Endothelial cell (in vitro differentiated cells): ENCODE measurements at regions not wholly inside any gene's neighbourhood (a gene's known extent, or its start where the extent isn't known, plus 50 kb on each side); places are given as distances from the start of the nearest gene placed in this dataset.
A peak's percentile ranks its signal among the peaks of the same experiment; 100 is the strongest.

ENCODE experiments used
- DNase-seq: peaks from one replicate; pipeline ENCODE4 v3.0.0; 2021; ENCODE audit warnings: low spot score
- H3K27ac Mint-ChIP-seq: one replicate; pipeline ENCODE4 v1.8.0; 2021; ENCODE audit warnings: mixed read lengths, inconsistent platforms; ENCODE audit not compliant: unreplicated experiment
- H3K27me3 Mint-ChIP-seq: one replicate; pipeline ENCODE4 v1.8.0; 2021; ENCODE audit warnings: mild to moderate bottlenecking, moderate library complexity, mixed read lengths, inconsistent platforms; ENCODE audit not compliant: unreplicated experiment
- H3K36me3 Mint-ChIP-seq: one replicate; pipeline ENCODE4 v1.8.0; 2021; ENCODE audit warnings: mild to moderate bottlenecking, low read depth, mixed read lengths, inconsistent platforms; ENCODE audit not compliant: unreplicated experiment
- H3K4me1 Mint-ChIP-seq: one replicate; pipeline ENCODE4 v1.8.0; 2021; ENCODE audit warnings: mild to moderate bottlenecking, mixed read lengths, inconsistent platforms; ENCODE audit not compliant: unreplicated experiment
- H3K4me3 Mint-ChIP-seq: one replicate; pipeline ENCODE4 v1.8.0; 2021; ENCODE audit warnings: mild to moderate bottlenecking, mixed read lengths, inconsistent platforms; ENCODE audit not compliant: unreplicated experiment
- H3K9me3 Mint-ChIP-seq: one replicate; pipeline ENCODE4 v1.8.0; 2021; ENCODE audit warnings: mixed read lengths, inconsistent platforms; ENCODE audit not compliant: unreplicated experiment
- TF ChIP-seq, protein P1 (sequence below): fragments of 200-600 bp; sonication (generic); IDR thresholded peaks from one replicate; pipeline ENCODE4 v1.5.0; 2021; ENCODE audit warnings: antibody characterized with exemption; ENCODE audit not compliant: unreplicated experiment

DNA sequence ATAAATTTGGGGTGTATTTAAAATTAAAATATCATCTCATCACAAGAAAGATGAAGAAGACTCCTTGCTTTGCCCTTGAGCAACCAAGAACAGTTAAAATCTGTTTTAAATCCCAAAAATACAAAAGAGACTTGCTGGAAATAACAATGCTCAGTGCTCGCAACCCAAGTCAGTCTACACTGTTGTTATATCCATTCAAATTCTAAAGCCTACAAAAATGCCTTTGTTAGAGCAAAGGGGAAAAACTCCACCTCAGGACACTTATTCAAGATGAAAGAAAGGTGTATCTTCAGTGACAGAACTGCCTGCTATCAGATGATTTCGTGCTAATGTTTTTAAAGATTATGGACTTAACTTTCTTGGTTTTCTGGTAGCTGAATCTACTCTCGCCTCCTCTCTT, 111.9 kb upstream of the TANK start:
- Mint-ChIP-seq H3K4me3 (no peak overlapping the region), H3K4me1 (no peaks in the 10 kb centered on the region), H3K27ac (no peak overlapping the region), H3K36me3 (no peaks in the 10 kb centered on the region), H3K9me3 (no peaks in the 10 kb centered on the region), H3K27me3 (no peaks in the 10 kb centered on the region)
- DNase-seq, result no peak
- TF ChIP-seq, protein P1, sequence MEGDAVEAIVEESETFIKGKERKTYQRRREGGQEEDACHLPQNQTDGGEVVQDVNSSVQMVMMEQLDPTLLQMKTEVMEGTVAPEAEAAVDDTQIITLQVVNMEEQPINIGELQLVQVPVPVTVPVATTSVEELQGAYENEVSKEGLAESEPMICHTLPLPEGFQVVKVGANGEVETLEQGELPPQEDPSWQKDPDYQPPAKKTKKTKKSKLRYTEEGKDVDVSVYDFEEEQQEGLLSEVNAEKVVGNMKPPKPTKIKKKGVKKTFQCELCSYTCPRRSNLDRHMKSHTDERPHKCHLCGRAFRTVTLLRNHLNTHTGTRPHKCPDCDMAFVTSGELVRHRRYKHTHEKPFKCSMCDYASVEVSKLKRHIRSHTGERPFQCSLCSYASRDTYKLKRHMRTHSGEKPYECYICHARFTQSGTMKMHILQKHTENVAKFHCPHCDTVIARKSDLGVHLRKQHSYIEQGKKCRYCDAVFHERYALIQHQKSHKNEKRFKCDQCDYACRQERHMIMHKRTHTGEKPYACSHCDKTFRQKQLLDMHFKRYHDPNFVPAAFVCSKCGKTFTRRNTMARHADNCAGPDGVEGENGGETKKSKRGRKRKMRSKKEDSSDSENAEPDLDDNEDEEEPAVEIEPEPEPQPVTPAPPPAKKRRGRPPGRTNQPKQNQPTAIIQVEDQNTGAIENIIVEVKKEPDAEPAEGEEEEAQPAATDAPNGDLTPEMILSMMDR, result no peak

DNA sequence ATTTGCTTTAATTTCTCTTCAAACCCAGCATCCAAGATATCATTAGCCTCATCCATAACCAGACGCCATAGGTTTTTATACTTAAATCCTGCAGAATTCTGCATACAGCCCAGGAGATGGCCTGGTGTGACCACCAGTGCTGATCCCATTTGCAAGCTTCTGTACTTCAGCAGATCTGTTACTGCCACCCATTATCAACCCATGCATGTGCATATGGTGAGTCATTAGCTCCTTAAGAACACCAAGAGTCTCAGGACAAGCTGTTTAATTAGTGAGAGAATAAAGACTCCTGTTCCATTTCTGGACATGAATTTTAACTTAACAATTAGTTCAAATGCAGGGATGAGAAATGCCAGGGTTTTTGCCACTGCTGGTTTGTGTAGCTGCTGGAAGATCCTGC, 110.7 kb upstream of the TANK start:
- Mint-ChIP-seq H3K4me3 (no peak overlapping the region), H3K4me1 (no peaks in the 10 kb centered on the region), H3K36me3 (no peaks in the 10 kb centered on the region), H3K9me3 (no peaks in the 10 kb centered on the region), H3K27ac (no peak overlapping the region), H3K27me3 (no peaks in the 10 kb centered on the region)
- no peak for DNase-seq
- TF ChIP-seq, protein P1, result no peak

DNA sequence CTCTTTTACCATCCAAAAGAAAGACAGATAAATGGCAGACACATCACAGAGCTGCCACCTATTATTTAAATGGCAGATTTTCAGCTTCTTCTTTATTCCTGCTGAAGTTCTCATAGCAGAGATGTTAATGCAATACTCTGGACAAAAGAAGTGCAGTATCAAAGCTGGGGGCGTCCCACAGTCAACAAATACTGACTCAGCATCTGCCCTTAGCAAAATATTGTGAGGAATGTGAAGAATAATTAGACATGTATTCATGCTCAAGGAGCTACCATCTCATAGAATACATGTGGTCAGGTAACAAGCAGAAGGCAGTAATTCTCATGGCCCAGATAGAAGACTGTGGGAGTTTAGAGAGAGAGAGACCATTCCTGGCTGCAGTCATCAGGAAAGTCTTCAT, 108.0 kb upstream of the TANK start:
- Mint-ChIP-seq H3K27ac (no peak overlapping the region), H3K36me3 (no peaks in the 10 kb centered on the region), H3K4me3 (no peak overlapping the region), H3K4me1 (no peaks in the 10 kb centered on the region), H3K9me3 (no peaks in the 10 kb centered on the region), H3K27me3 (no peaks in the 10 kb centered on the region)
- DNase-seq, result no peak
- TF ChIP-seq, protein P1, result no peak

DNA sequence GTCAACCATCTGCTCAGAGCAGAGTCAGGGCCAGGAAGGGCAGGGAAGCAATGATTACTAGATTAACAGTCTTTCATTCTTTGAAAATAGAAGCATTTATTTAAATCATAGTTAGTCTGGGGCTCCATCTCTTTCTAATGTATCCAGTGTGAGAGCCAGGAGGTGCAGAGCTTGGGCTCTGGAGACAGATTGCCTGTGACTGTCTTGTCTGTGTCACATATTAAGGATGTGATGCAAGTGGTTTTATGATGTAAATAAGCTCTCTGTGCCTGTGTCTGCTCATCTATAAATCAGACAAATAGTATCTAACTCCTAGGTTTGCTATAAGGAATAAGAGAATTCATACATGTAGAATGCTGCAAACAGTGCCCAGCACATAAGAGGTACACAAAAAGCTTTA, 104.9 kb upstream of the TANK start:
- TF ChIP-seq, protein P1, result no peak
- no peak for DNase-seq
- Mint-ChIP-seq H3K36me3 (no peaks in the 10 kb centered on the region), H3K27me3 (peaks cover 2% of the 10 kb centered on the region), H3K4me3 (no peak overlapping the region), H3K9me3 (no peaks in the 10 kb centered on the region), H3K4me1 (peaks cover 2% of the 10 kb centered on the region), H3K27ac (peak overlapping the region; percentile 3)

- Mint-ChIP-seq H3K27ac (no peak overlapping the region), H3K27me3 (peaks cover 2% of the 10 kb centered on the region), H3K9me3 (no peaks in the 10 kb centered on the region), H3K4me3 (no peak overlapping the region), H3K4me1 (peaks cover 5% of the 10 kb centered on the region), H3K36me3 (no peaks in the 10 kb centered on the region)
- TF ChIP-seq, protein P1, result no peak
- DNase-seq, result no peak
These were observed 100.8 kb upstream of the TANK start for GRCh38 chr2:161059388-161059787.
